Kidney (tissue), 13 donors: ENCODE measurements at regions not wholly inside any gene's neighbourhood (a gene's known extent, or its start where the extent isn't known, plus 50 kb on each side); places are given as distances from the start of the nearest gene placed in this dataset.

ENCODE experiments used
- DNase-seq, 5 donors: peaks; one replicate each; pipeline ENCODE4 v3.0.0-alpha.2; 2013 to 2020
- FAIRE-seq: peaks from 2 replicates; lab custom pipeline; 2012; peaks lifted over from hg19 to GRCh38; lab: Jason Lieb, UNC
- H3K27ac ChIP-seq, 2 donors: one replicate each; pipeline ENCODE4 v1.7.0; 2013; ENCODE audit warnings: low read depth in 2 of 2, low read length in 2 of 2, inconsistent platforms in 1 of 2
- H3K27me3 ChIP-seq: one replicate; pipeline ENCODE4 v1.7.1; 2013; ENCODE audit warnings: low read length, inconsistent platforms; ENCODE audit not compliant: control insufficient read depth, insufficient read depth
- H3K36me3 ChIP-seq, 3 donors: one replicate each; pipeline versions ENCODE4 v1.7.0 to v1.7.1; 2013; ENCODE audit warnings: low read length in 3 of 3, control low read depth in 1 of 3, inconsistent platforms in 1 of 3; ENCODE audit not compliant: insufficient read depth in 3 of 3, control insufficient read depth in 2 of 3
- H3K4me1 ChIP-seq, 3 donors: one replicate each; pipeline versions ENCODE4 v1.7.0 to v1.7.1; 2013; ENCODE audit warnings: low read length in 3 of 3, inconsistent platforms in 1 of 3, low read depth in 1 of 3; ENCODE audit not compliant: control insufficient read depth in 2 of 3, insufficient read depth in 2 of 3
- H3K4me3 ChIP-seq, 3 donors: one replicate each; pipeline versions ENCODE4 v1.7.0 to v1.8.1; 2013; ENCODE audit warnings: low read length in 3 of 3, control low read depth in 1 of 3, inconsistent platforms in 1 of 3
- H3K9ac ChIP-seq, 3 donors: one replicate each; pipeline versions ENCODE4 v1.7.0 to v1.7.1; 2013; ENCODE audit warnings: low read length in 3 of 3, control low read depth in 1 of 3, inconsistent platforms in 1 of 3
- H3K9me3 ChIP-seq, 3 donors: one replicate each; pipeline versions ENCODE4 v1.7.0 to v1.7.1; 2013; ENCODE audit warnings: low read length in 3 of 3, control low read depth in 1 of 3, inconsistent platforms in 1 of 3; ENCODE audit not compliant: control insufficient read depth in 2 of 3, insufficient read depth in 1 of 3
- intact Hi-C: fragments of 100-400 bp; cut with DNase I; formaldehyde crosslinking; loops from one replicate; pipeline ENCODE4 v1.11.1; 2022
- TF ChIP-seq, protein P1 (sequence below): IDR thresholded peaks from 3 replicates; pipeline ENCODE4 v1.5.1; 2012; ENCODE audit warnings: mild to moderate bottlenecking, moderate library complexity, borderline replicate concordance; ENCODE audit not compliant: insufficient read depth; ENCODE audit errors: extremely low read depth
- donor health status: control.
- donor health status: control.
- donor health status: control.
- donor health status: control.
- donor health status: control.
- donor health status: DM: yes; HTN: yes; CAD: no.
- donor health status: Normal renal cell carcinoma (clear cell type).

DNA sequence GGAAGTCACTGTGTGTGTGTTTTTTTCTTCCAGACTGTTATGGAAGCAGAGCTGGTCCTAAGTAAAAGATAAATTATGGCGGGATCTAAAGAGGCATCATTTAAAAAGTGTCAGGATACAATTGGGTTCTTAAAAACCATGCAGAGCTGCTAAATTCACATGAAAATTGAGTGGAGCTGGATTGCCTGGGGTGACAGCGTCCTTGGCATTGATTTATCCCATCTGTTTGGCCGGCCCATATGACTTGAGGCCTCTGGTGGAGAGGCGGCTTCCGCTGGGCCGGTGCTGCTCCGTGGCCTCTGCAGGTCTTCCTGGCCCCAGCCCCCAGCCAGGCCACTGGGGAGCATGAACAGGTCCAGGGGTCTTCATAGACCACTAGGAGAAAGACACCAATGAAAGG is 165.5 kb downstream of the GLI2 start:
- Histone ChIP-seq H3K9ac (no peak overlapping the region), H3K27ac (no peak overlapping the region), H3K9me3 (no peaks in the 10 kb centered on the region), H3K4me3 (no peak overlapping the region), H3K27me3 (no peaks in the 10 kb centered on the region), H3K4me1 (peaks cover 0 to 7% (median 4%) of the 10 kb centered on the region in 3 donors), H3K36me3 (no peaks in the 10 kb centered on the region)
- FAIRE-seq (no peak), DNase-seq (peak in 3 of 5 donors; percentile 51 to 66 (median 60))
- intact Hi-C loops: no loop called here
- TF ChIP-seq, protein P1, sequence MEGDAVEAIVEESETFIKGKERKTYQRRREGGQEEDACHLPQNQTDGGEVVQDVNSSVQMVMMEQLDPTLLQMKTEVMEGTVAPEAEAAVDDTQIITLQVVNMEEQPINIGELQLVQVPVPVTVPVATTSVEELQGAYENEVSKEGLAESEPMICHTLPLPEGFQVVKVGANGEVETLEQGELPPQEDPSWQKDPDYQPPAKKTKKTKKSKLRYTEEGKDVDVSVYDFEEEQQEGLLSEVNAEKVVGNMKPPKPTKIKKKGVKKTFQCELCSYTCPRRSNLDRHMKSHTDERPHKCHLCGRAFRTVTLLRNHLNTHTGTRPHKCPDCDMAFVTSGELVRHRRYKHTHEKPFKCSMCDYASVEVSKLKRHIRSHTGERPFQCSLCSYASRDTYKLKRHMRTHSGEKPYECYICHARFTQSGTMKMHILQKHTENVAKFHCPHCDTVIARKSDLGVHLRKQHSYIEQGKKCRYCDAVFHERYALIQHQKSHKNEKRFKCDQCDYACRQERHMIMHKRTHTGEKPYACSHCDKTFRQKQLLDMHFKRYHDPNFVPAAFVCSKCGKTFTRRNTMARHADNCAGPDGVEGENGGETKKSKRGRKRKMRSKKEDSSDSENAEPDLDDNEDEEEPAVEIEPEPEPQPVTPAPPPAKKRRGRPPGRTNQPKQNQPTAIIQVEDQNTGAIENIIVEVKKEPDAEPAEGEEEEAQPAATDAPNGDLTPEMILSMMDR: no peak

DNA sequence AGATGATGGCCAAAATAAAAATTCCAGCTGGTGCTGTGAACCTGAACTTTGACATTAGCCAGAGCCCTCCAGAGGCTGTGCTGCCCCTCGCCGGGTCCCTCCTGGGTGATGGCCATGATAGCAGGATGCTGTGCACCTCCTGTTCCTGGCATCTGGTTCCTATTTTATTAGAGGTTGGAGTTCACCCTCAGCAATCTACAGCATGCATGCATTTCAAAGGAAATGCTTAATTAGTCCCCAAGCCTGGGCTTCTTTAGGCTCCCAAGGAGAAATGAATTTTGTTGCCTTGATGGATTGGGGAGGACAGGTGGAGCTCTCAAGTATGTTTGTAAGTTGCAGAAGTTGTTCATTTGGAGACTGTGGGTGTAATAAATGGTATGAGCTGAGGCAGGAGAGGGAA is 166.9 kb downstream of the GLI2 start:
- intact Hi-C loops: no loop called here
- FAIRE-seq: no peak

GRCh38 chr2:120904379-120904778 is 168.7 kb downstream of the GLI2 start:
- Histone ChIP-seq H3K4me1 (peaks cover 0 to 7% (median 4%) of the 10 kb centered on the region in 3 donors), H3K9ac (no peak overlapping the region), H3K4me3 (no peak overlapping the region), H3K36me3 (no peaks in the 10 kb centered on the region), H3K27ac (no peak overlapping the region), H3K27me3 (no peaks in the 10 kb centered on the region), H3K9me3 (no peaks in the 10 kb centered on the region)
- DNase-seq (peak in 1 of 5 donors; percentile 43), FAIRE-seq (no peak)
- intact Hi-C loops: no loop called here
- TF ChIP-seq, protein P1: no peak

More for the DNA sequence above, 166.9 kb downstream of the GLI2 start:
- Histone ChIP-seq H3K27ac (no peak overlapping the region), H3K9ac (no peak overlapping the region), H3K36me3 (no peaks in the 10 kb centered on the region), H3K27me3 (no peaks in the 10 kb centered on the region), H3K4me1 (peaks cover 0 to 7% (median 4%) of the 10 kb centered on the region in 3 donors), H3K9me3 (no peaks in the 10 kb centered on the region), H3K4me3 (no peak overlapping the region)
- TF ChIP-seq, protein P1: no peak
- peak in 2 of 5 donors; percentile 49 to 56 for DNase-seq

GRCh38 chr2:120904830-120905234 is 169.2 kb downstream of the GLI2 start:
- Histone ChIP-seq H3K4me3 (no peak overlapping the region), H3K36me3 (no peaks in the 10 kb centered on the region), H3K4me1 (peaks cover 0 to 7% (median 4%) of the 10 kb centered on the region in 3 donors), H3K27ac (no peak overlapping the region), H3K9ac (no peak overlapping the region), H3K9me3 (no peaks in the 10 kb centered on the region), H3K27me3 (no peaks in the 10 kb centered on the region)
- no peak for FAIRE-seq
- intact Hi-C loops: no loop called here
- DNase-seq: peak in 4 of 5 donors; percentile 67 to 86 (median 77)
- TF ChIP-seq, protein P1: no peak
